ENCODE measurements at regions not wholly inside any gene's neighbourhood (a gene's known extent, or its start where the extent isn't known, plus 50 kb on each side); places are given as distances from the start of the nearest gene placed in this dataset.

DNA sequence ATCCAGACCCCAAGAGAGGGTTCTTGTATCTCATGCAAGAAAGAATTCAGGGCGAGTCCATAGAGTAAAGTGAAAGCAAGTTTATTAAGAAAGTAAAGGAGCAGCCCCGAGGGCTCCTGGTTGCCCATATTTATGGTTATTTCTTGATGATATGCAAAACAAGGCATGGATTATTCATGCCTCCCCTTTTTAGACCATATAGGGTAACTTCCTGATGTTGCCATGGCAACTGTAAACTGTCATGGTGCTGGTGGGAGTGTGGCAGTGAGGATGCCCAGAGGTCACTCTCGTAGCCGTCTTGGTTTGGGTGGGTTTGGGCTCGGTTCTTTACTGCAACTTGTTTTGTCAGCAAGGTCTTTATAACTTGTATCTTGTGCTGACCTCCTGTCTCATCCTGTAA lies 750.2 kb upstream of the FANCL start:
- TF ChIP-seq CTCF (IDR thresholded peaks at IDR 0.05): no peak
- no peak for TF ChIP-seq POLR2A (IDR thresholded peaks at IDR 0.05)
